Astrocyte of the spinal cord (primary cell): ENCODE measurements at regions not wholly inside any gene's neighbourhood (a gene's known extent, or its start where the extent isn't known, plus 50 kb on each side); places are given as distances from the start of the nearest gene placed in this dataset.

Experiments used
- DNase-seq: peaks from one replicate; pipeline ENCODE4 v3.0.0; 2011; ENCODE audit warnings: low read depth, low spot score
- H3K4me3 ChIP-seq: 2 replicates; pipeline ENCODE4 v1.5.1; 2011; ENCODE audit warnings: low read depth, mild to moderate bottlenecking, low read length, moderate library complexity
- CTCF ChIP-seq: IDR thresholded peaks from 2 replicates; pipeline ENCODE4 v1.5.1; 2012; ENCODE audit warnings: low read depth, mild to moderate bottlenecking, low read length, inconsistent platforms
- in situ Hi-C: cut with HindIII; loops from 2 replicates; pipeline ENCODE4 v1.10.0; 2017; ENCODE audit warnings: low sequenced_read_pairs

GRCh38 chr12:90028635-90029051 is 320.0 kb upstream of the ATP2B1 start:
- no peak for DNase-seq
- in situ Hi-C loops = no loop called here
- TF ChIP-seq CTCF = no peak
- H3K4me3 ChIP-seq = no peak overlapping the region

GRCh38 chr12:90027889-90028634 is 319.4 kb upstream of the ATP2B1 start:
- H3K4me3 ChIP-seq = no peak overlapping the region
- in situ Hi-C loops = no loop called here
- DNase-seq = no peak
- TF ChIP-seq CTCF = no peak

- no peak for TF ChIP-seq CTCF
- in situ Hi-C loops = no loop called here
- DNase-seq = no peak
- H3K4me3 ChIP-seq = no peak overlapping the region
Measured at GRCh38 chr12:90027041-90027440, 318.4 kb upstream of the ATP2B1 start.

- in situ Hi-C loops = no loop called here
- DNase-seq = no peak
- H3K4me3 ChIP-seq = no peak overlapping the region
- no peak for TF ChIP-seq CTCF
Measured at GRCh38 chr12:90026516-90026915, 317.9 kb upstream of the ATP2B1 start.

- in situ Hi-C loops = no loop called here
- DNase-seq = no peak
- H3K4me3 ChIP-seq = no peak overlapping the region
- TF ChIP-seq CTCF = no peak
Measured at GRCh38 chr12:90024262-90024661, 315.6 kb upstream of the ATP2B1 start.

GRCh38 chr12:90023207-90023900 is 314.7 kb upstream of the ATP2B1 start:
- H3K4me3 ChIP-seq = no peak overlapping the region
- in situ Hi-C loops = no loop called here
- TF ChIP-seq CTCF = no peak
- no peak for DNase-seq
